Neutrophil (primary cell): ENCODE measurements at regions not wholly inside any gene's neighbourhood (a gene's known extent, or its start where the extent isn't known, plus 50 kb on each side); places are given as distances from the start of the nearest gene placed in this dataset.

Experiments
- H3K27ac ChIP-seq: fragments of 200-600 bp; sonication (generic); 2 replicates; pipeline ENCODE4 v1.5.1; 2016; ENCODE audit warnings: mild to moderate bottlenecking, moderate library complexity
- H3K27me3 ChIP-seq: fragments of 200-600 bp; sonication (generic); 2 replicates; pipeline ENCODE4 v1.6.0; 2016; ENCODE audit warnings: mild to moderate bottlenecking
- H3K36me3 ChIP-seq: fragments of 200-600 bp; sonication (generic); 2 replicates; pipeline ENCODE4 v1.5.1; 2017
- H3K4me1 ChIP-seq, 2 experiments: fragments of 200-600 bp in 1 of 2; sonication (generic) in 1 of 2; 1 replicate in 1 of 2; 2 replicates in 1 of 2; pipeline versions ENCODE4 v1.5.1 to v1.6.1; 2013 to 2016; ENCODE audit warnings: low read depth in 1 of 2, low read length in 1 of 2, mild to moderate bottlenecking in 1 of 2, moderate library complexity in 1 of 2; ENCODE audit not compliant: control insufficient read depth in 1 of 2, insufficient read depth in 1 of 2
- H3K4me3 ChIP-seq, 2 experiments: fragments of 200-600 bp in 1 of 2; sonication (generic) in 1 of 2; 1 replicate in 1 of 2; 2 replicates in 1 of 2; pipeline ENCODE4 v1.5.1; 2013 to 2016; ENCODE audit warnings: low read depth in 1 of 2, low read length in 1 of 2, mild to moderate bottlenecking in 1 of 2, moderate library complexity in 1 of 2
- H3K9me3 ChIP-seq: fragments of 200-600 bp; sonication (generic); 2 replicates; pipeline ENCODE4 v1.5.1; 2016
- TF ChIP-seq, protein P1 (sequence below): fragments of 200-600 bp; sonication (generic); IDR thresholded peaks from 2 replicates; pipeline ENCODE4 v1.5.1; 2016; ENCODE audit warnings: antibody characterized with exemption

DNA sequence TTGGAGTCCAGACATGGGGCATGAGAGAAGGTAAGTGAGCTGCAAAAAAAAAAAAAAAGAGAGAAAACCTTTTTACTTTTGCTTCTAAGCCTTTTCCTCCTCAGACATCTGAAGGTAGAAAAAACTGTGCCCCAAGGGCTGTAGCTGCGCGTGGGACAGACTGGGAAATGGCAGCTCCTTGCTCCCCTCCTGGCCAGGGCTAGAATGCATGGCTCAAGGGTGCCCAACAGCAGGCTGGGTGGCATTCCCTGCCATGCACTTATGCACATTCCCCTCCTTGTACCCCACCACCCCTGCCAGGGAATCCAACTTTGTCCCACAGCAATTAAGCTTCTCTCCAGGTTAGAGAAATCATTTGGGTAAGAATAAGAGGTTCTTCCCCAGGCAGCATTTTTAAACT lies 421.2 kb downstream of the TRAM1L1 start:
- no peak overlapping the region for H3K4me3 ChIP-seq
- no peaks in the 10 kb centered on the region for H3K4me1 ChIP-seq
- no peak overlapping the region for H3K27ac ChIP-seq
- H3K9me3 ChIP-seq, result no peaks in the 10 kb centered on the region
- H3K27me3 ChIP-seq, result no peaks in the 10 kb centered on the region
- TF ChIP-seq, protein P1, sequence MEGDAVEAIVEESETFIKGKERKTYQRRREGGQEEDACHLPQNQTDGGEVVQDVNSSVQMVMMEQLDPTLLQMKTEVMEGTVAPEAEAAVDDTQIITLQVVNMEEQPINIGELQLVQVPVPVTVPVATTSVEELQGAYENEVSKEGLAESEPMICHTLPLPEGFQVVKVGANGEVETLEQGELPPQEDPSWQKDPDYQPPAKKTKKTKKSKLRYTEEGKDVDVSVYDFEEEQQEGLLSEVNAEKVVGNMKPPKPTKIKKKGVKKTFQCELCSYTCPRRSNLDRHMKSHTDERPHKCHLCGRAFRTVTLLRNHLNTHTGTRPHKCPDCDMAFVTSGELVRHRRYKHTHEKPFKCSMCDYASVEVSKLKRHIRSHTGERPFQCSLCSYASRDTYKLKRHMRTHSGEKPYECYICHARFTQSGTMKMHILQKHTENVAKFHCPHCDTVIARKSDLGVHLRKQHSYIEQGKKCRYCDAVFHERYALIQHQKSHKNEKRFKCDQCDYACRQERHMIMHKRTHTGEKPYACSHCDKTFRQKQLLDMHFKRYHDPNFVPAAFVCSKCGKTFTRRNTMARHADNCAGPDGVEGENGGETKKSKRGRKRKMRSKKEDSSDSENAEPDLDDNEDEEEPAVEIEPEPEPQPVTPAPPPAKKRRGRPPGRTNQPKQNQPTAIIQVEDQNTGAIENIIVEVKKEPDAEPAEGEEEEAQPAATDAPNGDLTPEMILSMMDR, result no peak
- no peaks in the 10 kb centered on the region for H3K36me3 ChIP-seq

DNA sequence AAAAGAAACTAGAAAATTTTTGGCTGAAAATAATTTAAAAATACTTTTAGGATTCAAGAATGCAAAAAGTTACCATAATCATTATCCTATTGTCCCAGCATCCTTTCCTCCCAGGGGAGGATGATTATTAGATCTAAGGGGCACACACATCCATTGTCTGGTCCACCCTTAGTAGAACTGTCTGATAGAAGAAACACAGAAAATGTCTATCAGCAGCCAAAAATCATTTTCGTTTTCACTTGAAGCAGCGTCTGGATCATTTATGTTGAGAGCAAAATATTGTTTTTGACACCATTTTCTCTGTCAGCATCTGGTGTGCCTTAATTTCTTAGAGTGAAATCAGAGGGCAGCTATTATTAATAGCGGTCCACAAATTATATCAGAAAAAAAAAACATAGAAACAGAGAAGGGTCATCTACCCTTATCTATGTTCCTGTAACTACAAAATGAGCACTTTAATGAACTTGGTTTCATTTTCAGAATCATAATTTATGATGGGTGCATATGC lies 446.3 kb downstream of the TRAM1L1 start:
- TF ChIP-seq, protein P1, result no peak
- no peaks in the 10 kb centered on the region for H3K27me3 ChIP-seq

DNA sequence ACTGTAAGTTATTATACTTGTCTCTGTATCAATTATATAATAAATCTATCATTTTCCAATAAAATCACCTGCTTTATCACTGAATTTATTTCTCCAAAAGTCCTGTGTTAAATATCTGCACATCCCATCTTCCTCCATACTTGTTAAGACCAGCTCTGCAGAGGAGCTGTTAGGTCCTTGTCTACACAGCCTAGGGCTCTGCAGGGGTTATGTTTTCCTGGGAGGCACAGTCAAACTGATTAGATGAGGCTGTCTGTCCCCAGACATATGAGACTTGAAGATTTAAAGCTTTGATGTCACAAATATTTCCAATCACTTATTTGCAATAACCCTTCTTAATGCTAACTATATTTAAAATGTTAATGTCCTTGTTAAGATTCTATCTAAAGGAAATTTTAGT lies 446.8 kb downstream of the TRAM1L1 start:
- no peaks in the 10 kb centered on the region for H3K4me1 ChIP-seq
- no peak overlapping the region for H3K27ac ChIP-seq
- no peaks in the 10 kb centered on the region for H3K27me3 ChIP-seq
- H3K36me3 ChIP-seq, result no peaks in the 10 kb centered on the region
- TF ChIP-seq, protein P1, result no peak
- no peaks in the 10 kb centered on the region for H3K9me3 ChIP-seq
- H3K4me3 ChIP-seq, result no peak overlapping the region

More for the DNA sequence above, 446.3 kb downstream of the TRAM1L1 start:
- Histone ChIP-seq H3K9me3 (no peaks in the 10 kb centered on the region), H3K4me3 (no peak overlapping the region), H3K36me3 (no peaks in the 10 kb centered on the region), H3K4me1 (no peaks in the 10 kb centered on the region), H3K27ac (no peak overlapping the region)

GRCh38 chr4:116636917-116637316 lies 448.5 kb downstream of the TRAM1L1 start:
- H3K4me1 ChIP-seq, result no peaks in the 10 kb centered on the region
- no peaks in the 10 kb centered on the region for H3K27me3 ChIP-seq
- H3K9me3 ChIP-seq, result no peaks in the 10 kb centered on the region
- H3K4me3 ChIP-seq, result no peak overlapping the region
- H3K27ac ChIP-seq, result no peak overlapping the region
- no peaks in the 10 kb centered on the region for H3K36me3 ChIP-seq
- TF ChIP-seq, protein P1, result no peak

GRCh38 chr4:116632269-116632668 lies 453.1 kb downstream of the TRAM1L1 start:
- H3K27ac ChIP-seq, result no peak overlapping the region
- no peaks in the 10 kb centered on the region for H3K9me3 ChIP-seq
- H3K27me3 ChIP-seq, result no peaks in the 10 kb centered on the region
- no peaks in the 10 kb centered on the region for H3K4me1 ChIP-seq
- H3K36me3 ChIP-seq, result no peaks in the 10 kb centered on the region
- TF ChIP-seq, protein P1, result no peak
- H3K4me3 ChIP-seq, result no peak overlapping the region

GRCh38 chr4:116628598-116628997 lies 456.8 kb downstream of the TRAM1L1 start:
- H3K9me3 ChIP-seq, result no peaks in the 10 kb centered on the region
- TF ChIP-seq, protein P1, result no peak
- no peaks in the 10 kb centered on the region for H3K36me3 ChIP-seq
- no peaks in the 10 kb centered on the region for H3K27me3 ChIP-seq
- no peak overlapping the region for H3K27ac ChIP-seq
- H3K4me1 ChIP-seq, result no peaks in the 10 kb centered on the region
- H3K4me3 ChIP-seq, result no peak overlapping the region
